ENCODE measurements at regions not wholly inside any gene's neighbourhood (a gene's known extent, or its start where the extent isn't known, plus 50 kb on each side); places are given as distances from the start of the nearest gene placed in this dataset.
"Not testable (repeated sequence)": the region's sequence is repeated elsewhere in the genome, so short reads cannot be mapped to it uniquely, and the experiment has no call there.

GRCh38 chr5:125245216-125245615 lies 498.8 kb upstream of the ZNF608 start:
- H3K27ac ChIP-seq: no peak overlapping the region
- H3K36me3 ChIP-seq: no peaks in the 10 kb centered on the region
- TF ChIP-seq CTCF (IDR thresholded peaks at IDR 0.05; ENCODE audit: low read depth, low read length): no peak
- no peak overlapping the region for H3K4me3 ChIP-seq (ENCODE audit: low read depth, low read length)
- peaks cover 9% of the 10 kb centered on the region for H3K9me3 ChIP-seq (ENCODE audit: severe bottlenecking)
- no peaks in the 10 kb centered on the region for H3K27me3 ChIP-seq (ENCODE audit: insufficient read depth, low read depth, severe bottlenecking)
- DNase-seq: no peak

- Histone ChIP-seq H3K27me3 (ENCODE audit: insufficient read depth, low read depth, severe bottlenecking) (no peaks in the 10 kb centered on the region), H3K4me3 (ENCODE audit: low read depth, low read length) (no peak overlapping the region), H3K36me3 (no peaks in the 10 kb centered on the region), H3K9me3 (ENCODE audit: severe bottlenecking) (peaks cover 16% of the 10 kb centered on the region), H3K27ac (no peak overlapping the region)
- no peak for TF ChIP-seq CTCF (IDR thresholded peaks at IDR 0.05; ENCODE audit: low read depth, low read length)
- no peak for DNase-seq
Observed at GRCh38 chr5:125249400-125249799, 503.0 kb upstream of the ZNF608 start.

DNA sequence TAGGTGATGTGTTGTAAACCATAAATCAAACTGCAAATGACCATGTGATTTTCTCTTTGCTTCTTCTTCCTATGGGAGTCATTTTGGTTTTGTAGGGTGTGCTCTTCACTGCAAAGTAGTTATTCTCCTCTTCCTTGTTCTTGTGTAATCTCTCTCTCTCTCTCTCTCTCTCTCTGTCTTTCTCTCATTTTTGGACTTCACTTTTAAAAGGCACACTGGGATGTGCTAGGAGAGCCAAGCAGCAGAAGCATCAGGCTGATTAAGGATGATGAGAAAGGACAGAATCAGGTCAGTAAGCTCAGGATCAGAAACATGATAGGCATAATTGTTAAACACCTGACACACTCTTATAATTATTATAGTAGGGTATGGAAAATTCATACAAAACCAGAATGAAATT lies 505.3 kb upstream of the ZNF608 start:
- Histone ChIP-seq H3K4me3 (ENCODE audit: low read depth, low read length) (no peak overlapping the region), H3K27me3 (ENCODE audit: insufficient read depth, low read depth, severe bottlenecking) (no peaks in the 10 kb centered on the region), H3K9me3 (ENCODE audit: severe bottlenecking) (peaks cover 26% of the 10 kb centered on the region), H3K36me3 (no peaks in the 10 kb centered on the region), H3K27ac (no peak overlapping the region)
- DNase-seq: no peak
- no peak for TF ChIP-seq CTCF (IDR thresholded peaks at IDR 0.05; ENCODE audit: low read depth, low read length)

GRCh38 chr5:125253634-125254033 lies 507.2 kb upstream of the ZNF608 start:
- H3K4me3 ChIP-seq (ENCODE audit: low read depth, low read length); H3K36me3 ChIP-seq; H3K27me3 ChIP-seq (ENCODE audit: insufficient read depth, low read depth, severe bottlenecking); DNase-seq; H3K27ac ChIP-seq: not testable (repeated sequence)
- H3K9me3 ChIP-seq (ENCODE audit: severe bottlenecking): peaks cover 26% of the 10 kb centered on the region

DNA sequence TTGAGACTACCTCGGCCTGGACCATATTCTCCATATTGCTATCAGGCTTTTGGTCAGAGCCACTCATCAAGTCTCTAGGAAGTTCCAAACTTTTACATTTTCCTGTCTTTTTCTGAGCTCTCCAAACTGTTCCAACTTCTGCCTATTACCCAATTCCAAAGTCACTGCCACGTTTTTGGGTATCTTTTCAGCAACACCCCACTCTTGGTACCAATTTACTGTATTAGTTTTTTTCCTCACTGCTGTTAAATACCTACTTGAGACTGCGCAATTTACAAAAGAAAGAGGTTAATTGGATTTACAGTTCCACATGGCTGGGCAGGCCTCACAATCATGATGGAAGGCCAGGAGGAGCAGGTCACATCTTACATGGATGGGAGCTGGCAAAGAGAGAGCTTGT lies 507.8 kb upstream of the ZNF608 start:
- Histone ChIP-seq H3K4me3 (ENCODE audit: low read depth, low read length) (no peak overlapping the region), H3K36me3 (no peaks in the 10 kb centered on the region), H3K27me3 (ENCODE audit: insufficient read depth, low read depth, severe bottlenecking) (no peaks in the 10 kb centered on the region), H3K9me3 (ENCODE audit: severe bottlenecking) (peaks cover 26% of the 10 kb centered on the region), H3K27ac (no peak overlapping the region)
- no peak for TF ChIP-seq CTCF (IDR thresholded peaks at IDR 0.05; ENCODE audit: low read depth, low read length)
- DNase-seq: no peak

DNA sequence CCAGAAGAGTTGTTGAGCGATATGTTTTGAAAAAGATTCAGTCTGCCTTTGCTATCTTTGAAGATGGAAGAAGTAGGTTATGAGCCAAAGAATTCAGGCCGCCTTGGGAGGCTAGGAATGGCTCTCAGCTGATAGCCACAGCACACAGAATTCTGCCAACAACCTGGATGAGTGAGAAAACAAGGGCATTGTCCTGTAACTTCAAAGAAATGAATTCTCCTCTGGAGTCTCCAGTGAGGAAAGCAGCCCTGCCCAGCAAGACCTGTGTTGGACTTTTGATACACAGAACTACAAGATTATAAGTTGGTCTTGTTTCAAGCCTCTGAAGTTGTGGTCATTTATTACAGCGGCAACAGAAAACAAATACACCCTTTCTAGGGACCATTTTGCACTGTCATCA lies 509.9 kb upstream of the ZNF608 start:
- DNase-seq: no peak
- no peak overlapping the region for H3K4me3 ChIP-seq (ENCODE audit: low read depth, low read length)
- TF ChIP-seq CTCF (IDR thresholded peaks at IDR 0.05; ENCODE audit: low read depth, low read length): no peak
- no peaks in the 10 kb centered on the region for H3K27me3 ChIP-seq (ENCODE audit: insufficient read depth, low read depth, severe bottlenecking)
- peak overlapping the region; percentile 27 for H3K27ac ChIP-seq
- peaks cover 26% of the 10 kb centered on the region for H3K9me3 ChIP-seq (ENCODE audit: severe bottlenecking)
- no peaks in the 10 kb centered on the region for H3K36me3 ChIP-seq

Data from WERI-Rb-1 (cell line).